ENCODE measurements at regions not wholly inside any gene's neighbourhood (a gene's known extent, or its start where the extent isn't known, plus 50 kb on each side); places are given as distances from the start of the nearest gene placed in this dataset.

GRCh38 chr13:40228496-40228895 is 437.9 kb downstream of the FOXO1 start:
- TF ChIP-seq EZH2phosphoT487 (IDR thresholded peaks at IDR 0.05; ENCODE audit: unreplicated experiment) (no peak), CTCF (conservative IDR thresholded peaks at IDR 0.05; ENCODE audit: low read depth in 2 of 2) (no peak), ZNF114 (CRISPR knock-in tag; IDR thresholded peaks at IDR 0.05) (no peak), EZH2 (IDR thresholded peaks at IDR 0.05; ENCODE audit: low read depth, unreplicated experiment) (no peak), REST (IDR thresholded peaks at IDR 0.05; ENCODE audit: unreplicated experiment) (no peak), CREB1 (CRISPR knock-in tag; IDR thresholded peaks at IDR 0.05; ENCODE audit: low read depth) (no peak), JUNB (IDR thresholded peaks at IDR 0.05; ENCODE audit: unreplicated experiment) (no peak), POLR2AphosphoS5 (IDR thresholded peaks at IDR 0.05; ENCODE audit: low read depth) (no peak), STAT1 (IDR thresholded peaks at IDR 0.05; ENCODE audit: unreplicated experiment) (no peak), ETS1 (IDR thresholded peaks at IDR 0.05) (no peak), ZNF331 (CRISPR knock-in tag; IDR thresholded peaks at IDR 0.05; ENCODE audit: low read depth) (no peak), NANOG (IDR thresholded peaks at IDR 0.05; ENCODE audit: borderline replicate concordance) (no peak)

All from GM23338 (cell line).